ENCODE measurements at regions not wholly inside any gene's neighbourhood (a gene's known extent, or its start where the extent isn't known, plus 50 kb on each side); places are given as distances from the start of the nearest gene placed in this dataset.

DNA sequence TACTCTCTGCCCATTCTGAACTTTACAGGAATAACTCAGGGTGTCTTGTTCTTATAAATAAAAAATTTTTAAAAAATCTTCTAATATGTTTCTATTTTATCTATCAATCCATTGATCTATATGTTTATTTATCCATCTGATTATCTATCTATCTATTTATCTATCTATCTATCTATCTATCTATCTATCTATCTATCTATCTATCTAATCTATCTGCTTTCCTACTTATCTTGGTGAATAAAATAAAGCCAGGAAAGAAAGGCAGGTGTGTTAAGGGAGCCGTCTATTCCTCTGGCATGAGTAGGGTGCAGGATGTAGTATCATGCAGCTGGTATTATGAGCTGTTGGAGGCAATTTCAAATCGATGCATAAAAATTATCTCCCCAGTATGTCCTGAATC lies 153.0 kb downstream of the FOXA2 start:
- DNase-seq (ENCODE audit: low read depth in 2 of 2): no peak

DNA sequence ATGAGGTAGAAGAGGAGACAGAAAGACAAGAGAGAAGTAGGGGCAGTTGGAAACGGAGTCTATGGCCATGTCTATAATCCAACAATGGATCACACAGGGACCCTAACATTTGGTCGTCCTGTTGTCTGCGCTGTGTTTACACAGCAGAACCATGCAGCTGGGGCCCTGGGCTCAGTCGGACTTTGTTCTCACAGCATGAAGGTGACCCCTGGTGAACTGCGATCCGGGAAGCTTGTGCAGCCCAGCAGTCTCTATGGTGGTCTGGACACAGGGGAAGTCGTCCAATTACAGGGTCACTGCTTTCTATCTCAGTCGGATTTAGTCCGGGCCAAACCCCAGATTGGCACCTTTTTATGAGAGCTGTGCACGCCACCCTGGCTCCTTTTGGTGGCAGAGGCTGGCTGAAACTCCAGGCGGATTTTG lies 153.6 kb downstream of the FOXA2 start:
- no peak for DNase-seq (ENCODE audit: low read depth in 2 of 2)

DNA sequence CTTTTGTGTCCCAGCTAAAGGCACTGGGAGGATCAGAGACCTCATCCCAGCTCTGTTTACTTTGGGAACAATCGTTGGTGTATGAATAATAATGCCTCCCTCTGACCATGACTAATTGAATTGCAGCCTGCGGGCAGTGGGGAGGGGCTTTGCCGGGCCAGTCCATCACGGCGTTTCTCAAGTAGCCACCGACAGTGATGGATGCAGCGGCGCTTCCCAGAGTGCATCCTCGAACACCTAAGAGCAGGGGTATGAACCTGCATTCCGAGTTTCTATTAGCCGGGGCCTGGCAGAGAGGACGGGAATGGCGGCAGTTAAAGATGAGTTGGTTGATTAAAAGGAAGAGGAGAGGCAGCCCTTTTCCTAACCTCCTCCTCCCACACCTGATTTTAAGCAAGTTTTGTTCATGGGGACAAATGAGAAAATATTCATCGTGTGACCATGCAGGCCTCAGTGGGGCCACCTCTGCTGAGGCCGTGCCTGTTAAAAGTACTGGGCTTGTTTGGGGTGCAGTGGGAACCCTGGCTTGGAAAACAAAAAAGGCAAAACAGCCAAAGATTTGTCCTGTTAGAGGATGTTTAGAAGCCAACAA lies 154.1 kb downstream of the FOXA2 start:
- no peak for DNase-seq (ENCODE audit: low read depth in 2 of 2)

DNA sequence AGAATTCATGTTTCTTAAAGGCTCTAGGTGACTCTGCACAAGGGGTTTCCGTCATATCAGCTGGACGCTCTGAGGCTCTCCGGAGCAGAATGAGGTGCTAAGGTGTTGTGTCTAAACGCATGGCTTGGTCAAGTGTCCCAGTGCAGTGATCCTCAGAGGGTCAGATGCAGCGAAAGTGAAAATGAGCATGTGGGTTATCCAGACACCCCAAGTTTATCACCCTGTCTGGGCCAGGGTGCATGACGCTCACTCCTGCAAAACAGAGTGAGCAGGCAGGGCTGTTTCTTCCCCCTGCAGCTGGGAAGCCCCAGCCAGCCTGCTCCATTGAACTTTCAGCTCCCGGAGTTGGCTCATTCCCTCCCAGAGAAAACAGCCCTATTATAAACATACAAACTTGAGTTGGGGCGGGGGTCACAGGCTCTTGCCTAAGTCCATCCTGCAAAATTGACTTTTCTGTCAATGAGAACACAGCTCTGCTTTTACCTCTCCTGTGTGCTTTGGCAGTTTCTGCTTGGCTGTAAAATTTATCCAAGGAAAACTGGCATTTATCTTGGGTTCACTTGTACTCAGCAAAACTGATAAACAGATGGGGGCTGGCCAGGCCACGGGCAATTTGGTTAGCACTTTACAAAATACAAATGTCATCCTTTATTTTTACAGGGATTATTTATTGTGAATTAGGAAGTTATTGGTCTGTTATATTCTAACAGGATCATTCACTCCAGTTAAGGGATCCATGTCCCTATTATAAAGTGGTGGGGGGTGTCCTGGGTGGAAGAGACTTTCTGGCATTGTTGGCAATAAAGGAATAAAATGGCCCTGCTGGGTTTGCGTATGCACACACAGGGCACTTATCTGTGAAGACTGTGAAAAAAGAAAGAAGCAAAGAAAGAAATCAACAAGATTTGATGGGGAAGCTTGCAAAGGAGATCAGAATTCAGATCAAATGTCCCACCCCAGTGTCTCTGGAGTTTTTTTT lies 154.9 kb downstream of the FOXA2 start:
- no peak for DNase-seq (ENCODE audit: low read depth in 2 of 2)

DNA sequence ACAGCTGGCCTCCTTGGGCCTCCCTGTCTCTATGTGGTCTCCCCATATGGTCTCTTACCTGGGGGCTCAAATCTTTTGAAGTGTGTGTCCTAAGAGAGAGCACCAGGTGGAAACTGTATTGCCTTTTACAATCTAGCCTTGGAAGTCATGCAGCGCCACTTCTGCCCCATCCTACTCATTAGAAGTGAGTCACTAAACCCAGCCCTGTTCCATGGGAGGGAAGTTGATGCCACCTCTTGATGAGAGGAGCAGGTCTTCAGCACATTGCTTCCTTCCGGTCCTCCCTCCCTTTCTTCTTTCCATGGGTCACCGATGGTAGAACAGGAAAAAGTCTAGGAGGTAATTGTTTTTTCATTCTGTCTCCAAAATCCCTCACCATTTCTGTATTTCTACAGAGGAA lies 156.3 kb downstream of the FOXA2 start:
- DNase-seq (ENCODE audit: low read depth in 2 of 2): no peak

DNA sequence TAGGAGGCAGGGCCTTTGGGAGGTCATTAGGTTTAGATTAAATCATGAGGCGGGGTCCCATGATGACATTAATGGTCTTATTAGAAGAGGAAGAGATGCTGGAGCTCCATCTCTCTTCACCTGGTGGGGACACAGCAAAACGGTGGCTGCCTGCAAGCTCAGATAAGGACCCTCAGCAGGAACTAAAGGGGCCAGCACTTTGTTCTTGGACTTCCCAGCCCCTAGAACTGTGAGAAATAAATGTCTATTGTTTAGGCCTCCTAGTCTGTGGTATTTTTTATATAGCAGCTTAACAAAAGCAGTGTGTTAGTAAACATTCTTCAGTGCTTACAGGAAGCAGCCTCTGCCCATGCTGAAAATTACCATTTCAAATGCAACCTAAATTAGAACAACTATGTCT lies 157.6 kb downstream of the FOXA2 start:
- no peak for DNase-seq (ENCODE audit: low read depth in 2 of 2)

DNA sequence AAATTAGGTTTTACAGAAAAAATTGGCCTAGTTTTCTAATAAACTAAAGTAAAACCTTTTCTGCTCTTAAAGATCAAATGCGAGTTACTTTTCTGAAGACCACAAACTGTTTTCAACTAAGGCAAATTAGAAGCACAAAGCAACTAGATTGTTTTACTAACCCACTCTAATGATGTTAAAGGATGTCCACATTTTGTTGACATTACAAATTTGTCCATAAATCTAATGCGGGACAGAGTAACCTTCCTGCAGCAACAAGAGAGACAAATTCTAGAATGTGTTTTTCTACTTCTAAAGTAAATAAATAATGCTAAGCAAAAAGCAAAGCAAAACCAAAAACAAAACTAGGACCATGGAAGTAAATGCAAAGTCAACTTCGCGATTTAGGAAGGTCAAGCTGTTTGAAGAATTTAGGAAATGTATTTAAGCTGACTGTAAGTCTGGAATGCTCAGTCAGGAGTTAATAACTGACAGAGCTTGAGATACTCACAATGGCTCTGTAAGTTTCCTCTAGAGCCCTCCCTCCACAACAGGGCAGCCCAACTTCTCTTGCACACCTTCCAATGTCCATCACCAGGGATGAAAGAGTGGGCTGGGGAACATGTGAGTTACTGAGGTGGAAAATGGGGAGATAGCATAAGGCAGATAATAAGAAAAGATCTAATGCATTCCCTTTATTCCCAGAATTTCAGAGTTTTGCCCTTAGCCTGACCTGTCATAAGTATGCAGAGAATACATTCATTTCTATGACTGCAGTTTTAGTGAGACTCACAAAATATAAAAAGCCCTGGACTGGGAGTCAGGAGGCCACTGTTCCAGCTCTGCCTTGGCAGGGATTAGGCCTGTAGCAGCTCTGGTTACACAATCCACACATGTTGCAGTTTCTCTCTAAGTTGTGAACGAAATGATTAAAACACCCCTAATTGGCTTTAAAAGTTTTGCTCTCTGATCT lies 158.8 kb downstream of the FOXA2 start:
- DNase-seq (ENCODE audit: low read depth in 2 of 2): no peak

DNA sequence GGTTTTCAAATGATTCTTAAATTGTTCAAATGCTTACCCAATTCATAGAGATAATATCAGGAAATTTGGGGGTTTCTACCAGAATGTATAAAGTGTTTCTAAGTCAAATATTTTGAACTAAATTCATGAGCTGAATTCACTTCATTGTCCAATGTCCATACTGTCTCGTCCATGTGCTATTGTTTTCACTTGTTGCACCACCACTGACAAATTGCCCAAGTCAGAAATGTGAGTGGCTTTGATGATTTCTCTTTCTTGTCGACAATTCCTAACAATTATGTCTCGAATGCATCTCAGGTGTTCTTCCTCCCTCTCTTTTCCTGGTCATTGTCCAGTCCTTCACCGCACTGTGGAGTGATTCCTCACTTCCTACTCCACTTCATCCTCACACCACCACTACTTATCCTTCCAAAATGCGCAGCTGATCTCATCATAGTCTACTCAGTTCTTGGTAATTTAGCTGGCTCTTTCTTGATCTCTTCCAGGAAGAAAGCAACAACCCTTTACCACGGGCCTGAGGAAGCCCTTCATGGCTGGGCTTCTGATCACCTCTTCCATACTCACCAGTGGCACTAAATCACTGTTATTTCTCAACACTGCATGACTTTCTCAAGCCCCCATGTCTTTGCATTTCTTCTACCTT lies 161.1 kb downstream of the FOXA2 start:
- no peak for DNase-seq (ENCODE audit: low read depth in 2 of 2)

DNA sequence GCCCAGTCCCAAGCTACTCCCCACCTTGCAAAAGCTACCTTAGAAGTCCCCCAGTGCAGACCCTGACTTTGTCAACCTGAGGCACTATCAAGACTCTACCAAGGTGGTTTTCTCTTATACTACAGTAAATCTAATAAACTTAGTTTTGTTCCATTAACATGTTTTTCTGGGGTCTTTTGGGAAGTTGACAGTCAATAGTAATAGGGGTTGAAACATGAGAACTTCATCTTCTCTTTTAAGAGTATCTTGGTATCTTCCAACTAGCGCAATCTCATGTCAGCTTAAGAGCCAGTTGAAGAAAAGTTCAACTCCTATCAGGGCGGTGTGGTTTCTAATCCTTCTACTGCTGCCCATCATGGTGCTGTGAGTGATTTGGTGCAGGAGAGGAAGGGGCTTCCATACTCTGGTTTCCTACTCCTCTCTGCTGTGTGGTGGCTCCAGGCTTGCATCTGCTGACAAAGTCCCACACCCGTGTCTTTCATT lies 164.2 kb downstream of the FOXA2 start:
- no peak for DNase-seq (ENCODE audit: low read depth in 2 of 2)

DNA sequence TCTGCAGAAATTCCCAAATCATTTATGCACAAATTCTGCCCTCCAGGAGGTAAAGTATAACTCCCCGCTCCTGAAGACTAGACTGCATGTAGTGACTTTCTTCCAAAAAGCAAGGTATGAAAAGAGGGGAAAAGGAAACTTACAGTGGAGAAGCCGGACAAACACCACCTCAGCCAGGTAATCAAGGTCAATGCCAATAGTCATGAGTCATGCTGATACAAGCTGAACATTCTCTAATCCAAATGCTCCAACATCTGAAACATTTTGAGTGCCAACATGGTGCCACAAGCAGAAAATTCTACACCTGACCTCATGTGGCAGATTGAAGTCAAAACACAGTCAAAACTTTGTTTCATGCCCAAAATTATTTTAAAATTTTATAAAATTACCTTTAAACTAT lies 165.6 kb downstream of the FOXA2 start:
- DNase-seq (ENCODE audit: low read depth in 2 of 2): no peak

DNA sequence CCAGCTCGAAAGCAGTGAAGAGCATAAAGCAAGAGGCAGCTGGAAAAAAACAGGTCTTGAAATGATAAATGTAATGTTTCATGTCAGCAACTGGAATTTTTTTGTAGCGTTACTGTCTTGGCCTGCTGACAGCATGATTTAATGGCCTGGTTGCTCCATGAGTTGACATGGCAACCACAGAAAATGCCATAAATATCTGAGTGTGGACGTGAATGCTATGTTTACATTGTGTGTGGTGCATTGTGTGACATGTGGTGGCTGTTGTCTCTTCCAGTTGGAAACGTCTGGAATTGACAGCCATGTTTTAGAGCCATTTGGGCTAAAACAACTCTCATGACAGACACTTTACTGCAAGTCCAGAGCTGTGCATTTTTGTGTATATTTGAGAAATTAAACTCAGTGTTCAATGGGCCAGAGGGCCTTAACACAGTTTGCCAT lies 170.0 kb downstream of the FOXA2 start:
- peak; percentile 33 to 44 for DNase-seq (ENCODE audit: low read depth in 2 of 2)

DNA sequence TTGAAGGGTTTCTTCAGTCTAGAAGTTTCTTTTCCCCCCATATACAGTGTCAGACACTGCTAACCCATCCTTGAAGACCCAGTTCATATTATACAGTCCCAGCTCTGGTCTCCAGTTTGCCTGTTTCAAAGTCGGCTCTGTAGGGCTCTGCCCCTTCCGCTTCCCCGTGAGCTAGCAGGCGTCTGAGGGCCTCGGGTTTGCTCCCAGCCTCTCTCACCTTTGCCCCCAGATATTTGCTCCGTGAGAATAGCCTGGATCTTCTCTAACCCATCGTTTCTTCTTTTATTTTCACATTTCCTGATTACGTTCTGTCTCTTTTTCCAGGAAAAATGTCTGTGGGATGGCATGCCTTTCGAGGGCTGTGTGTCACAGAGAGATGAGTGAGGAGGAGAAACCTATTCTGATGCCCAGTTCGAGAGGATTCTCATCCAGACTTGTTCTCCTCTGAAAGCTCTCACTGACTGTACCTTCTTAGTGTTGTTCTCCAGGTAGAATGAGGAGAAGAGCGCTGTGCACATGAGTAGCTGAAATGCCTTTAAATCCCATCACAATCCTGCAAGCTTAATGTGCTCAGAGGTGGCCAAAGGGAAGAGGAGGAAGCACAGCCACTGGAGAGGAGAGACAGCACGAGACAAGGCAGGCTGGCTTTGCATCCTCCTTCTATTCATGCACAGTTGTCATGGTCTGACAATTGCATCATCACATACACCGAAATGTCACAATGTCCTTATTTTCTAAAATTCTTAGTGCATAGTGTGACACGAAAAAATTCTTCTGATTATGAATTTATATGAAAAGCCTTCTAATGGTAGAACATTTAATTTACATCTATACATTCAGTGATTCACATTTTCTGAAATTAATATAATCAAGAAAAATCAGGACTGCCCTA lies 171.1 kb downstream of the FOXA2 start:
- DNase-seq (ENCODE audit: low read depth in 2 of 2): no peak

DNA sequence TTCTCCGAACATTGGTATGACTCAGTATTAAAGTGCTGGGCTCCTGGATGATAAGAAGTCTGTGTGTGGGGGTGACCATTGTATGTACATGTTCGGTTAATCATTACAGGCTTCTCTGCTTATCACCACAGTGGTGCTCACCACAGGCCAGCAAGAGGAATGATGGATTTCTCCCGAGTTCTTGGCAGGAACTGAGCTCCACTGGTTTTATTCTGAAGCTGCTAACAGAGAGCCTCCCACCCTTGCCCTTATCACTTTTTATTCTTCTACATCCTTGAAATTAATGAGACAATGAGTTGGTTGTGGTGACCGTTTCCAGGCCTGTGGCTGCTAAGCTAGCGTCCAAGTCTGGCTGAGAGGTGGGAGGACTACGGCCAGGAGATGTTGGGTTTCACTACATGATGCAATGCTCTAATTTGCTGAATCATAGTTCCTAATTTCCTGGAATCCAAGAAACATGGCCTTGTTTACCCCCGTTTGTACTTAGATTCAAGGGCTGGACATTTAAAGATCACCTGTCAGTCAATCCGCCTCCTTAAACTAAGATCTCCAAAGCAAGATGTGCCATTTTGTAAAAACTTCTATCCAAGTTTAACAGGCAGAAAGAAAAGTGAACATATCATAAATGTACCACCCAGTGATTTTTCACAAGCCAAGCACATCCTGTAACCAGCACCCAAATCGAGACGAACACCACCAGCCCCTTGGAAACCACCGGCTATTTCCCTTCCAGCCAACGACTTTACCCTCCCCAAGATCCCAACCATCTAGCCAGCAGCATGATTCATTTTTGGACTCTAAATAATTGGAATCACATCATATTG lies 172.5 kb downstream of the FOXA2 start:
- DNase-seq (ENCODE audit: low read depth in 2 of 2): peak; percentile 2 to 12

DNA sequence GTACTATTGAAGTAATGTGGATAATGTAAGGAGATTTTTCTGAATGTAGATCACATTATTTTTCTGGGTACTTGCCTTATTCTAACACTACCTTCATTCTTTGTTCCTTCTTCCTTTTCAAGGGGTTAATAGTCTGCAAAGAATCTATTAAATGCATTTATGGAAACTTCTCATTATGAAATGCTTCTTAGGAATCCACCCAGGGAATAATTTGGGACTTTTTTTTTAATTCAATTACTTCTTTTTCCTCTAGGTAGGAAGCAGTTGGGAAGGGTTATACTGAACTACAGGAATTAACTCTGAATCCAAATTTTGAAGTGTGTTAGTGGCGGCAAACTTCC lies 173.1 kb downstream of the FOXA2 start:
- DNase-seq (ENCODE audit: low read depth in 2 of 2): no peak

DNA sequence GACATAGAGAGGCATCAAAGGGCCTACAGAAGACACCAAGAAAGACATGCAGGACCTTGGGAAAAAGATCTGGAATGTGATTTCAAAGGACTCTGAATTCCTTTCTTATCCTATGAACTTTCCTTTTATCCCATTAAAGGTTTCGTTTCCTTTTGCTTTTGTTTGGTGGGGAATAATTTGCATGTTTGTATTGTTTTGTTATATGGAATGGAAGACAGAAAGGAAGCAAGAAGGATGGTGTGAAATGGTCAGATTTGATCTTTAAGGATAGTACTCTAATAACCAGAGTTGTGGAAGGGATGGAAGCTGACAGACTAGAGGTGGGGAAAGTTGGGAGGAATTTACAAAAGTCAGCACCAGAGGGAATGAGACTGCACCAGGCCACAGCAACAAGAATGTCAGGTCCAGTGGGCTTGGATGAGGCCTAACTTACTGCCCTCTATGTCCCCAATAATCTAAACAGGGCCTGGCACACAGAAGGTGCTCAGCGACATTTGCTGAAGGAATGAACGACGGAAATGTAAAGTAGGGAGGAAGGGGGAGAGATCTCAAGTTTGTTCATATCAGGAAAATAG lies 173.7 kb downstream of the FOXA2 start:
- DNase-seq (ENCODE audit: low read depth in 2 of 2): no peak

DNA sequence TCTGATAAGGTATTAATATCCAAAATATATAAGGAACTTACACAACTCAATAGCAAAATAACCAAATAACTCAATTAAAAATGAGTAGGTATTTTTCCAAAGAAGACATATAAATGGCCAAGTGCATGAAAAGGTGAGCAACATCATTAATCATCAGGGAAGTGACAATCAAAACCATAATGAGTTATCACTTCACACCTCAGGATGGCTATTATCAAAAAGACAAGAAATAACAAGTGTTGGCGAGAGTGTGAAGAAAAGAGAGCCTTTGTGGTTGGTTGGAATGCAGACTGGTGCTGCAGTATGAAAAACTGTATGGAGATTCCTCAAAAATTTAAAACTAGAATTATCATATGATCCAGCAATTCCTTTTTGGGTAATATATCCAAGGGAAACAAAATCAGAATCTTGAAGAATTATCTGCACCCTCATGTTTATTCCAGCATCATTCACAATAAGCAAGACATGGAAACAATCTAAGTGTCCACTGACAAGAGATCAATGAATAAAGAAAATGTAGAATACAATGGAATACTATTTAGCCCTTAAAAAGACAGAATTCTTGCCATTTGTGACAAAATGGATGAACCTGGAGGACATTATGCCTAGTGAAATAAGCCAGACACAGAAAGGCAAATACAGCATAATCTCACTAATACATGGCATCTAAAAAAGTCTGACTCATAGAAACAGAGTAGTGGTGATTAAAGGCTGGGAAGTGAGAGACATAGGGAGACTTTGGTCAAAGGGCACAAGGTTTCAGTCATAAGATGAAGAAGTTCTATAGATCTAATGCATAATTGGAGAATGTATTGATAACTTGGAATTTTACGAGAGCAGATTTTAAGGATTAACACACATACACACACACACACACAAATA lies 175.6 kb downstream of the FOXA2 start:
- no peak for DNase-seq (ENCODE audit: low read depth in 2 of 2)

DNA sequence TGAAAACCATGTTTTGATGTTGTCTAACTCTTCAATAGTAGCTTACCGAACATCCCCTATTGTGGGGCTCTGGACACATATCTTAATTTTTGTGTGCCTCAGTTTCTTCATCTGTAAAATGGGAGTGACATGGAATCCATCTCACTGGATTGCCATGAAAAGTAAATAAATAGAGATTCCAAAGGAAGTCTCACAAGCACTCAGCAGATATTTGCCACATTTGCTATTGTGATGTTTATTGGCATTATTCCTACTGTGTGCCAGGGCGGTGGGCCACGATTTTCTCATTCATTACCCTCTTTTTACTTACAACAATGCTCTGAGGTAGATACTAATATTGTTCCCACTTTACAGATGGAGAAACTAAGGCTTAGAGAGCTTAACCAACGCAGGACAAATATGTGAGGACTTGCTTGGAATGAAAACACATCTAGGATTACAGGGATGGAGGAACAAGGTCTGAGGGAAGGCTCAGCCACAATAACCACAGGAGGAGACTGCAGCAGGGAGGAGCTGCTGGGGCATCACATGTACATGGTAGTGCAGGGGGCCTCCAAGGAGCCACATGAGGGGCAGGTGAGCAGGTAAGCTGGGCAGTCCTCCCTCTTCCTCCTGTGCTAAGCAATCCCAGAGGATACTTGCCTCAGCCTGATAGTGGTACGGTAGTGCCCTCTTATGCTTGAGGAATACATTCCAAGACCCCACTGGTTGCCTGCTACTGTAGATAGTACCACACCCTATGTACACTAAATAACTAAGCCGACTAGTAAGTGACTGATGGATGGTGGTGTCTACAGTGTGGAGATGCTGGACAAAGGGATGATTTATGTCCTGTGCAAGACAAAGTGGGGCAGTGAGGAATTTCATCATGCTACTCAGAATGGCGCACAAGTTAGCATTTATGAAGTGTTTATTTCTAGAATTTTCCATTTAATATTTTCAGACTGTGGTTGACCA lies 176.9 kb downstream of the FOXA2 start:
- DNase-seq (ENCODE audit: low read depth in 2 of 2): no peak
